Trophoblast cell (in vitro differentiated cells and primary cell): ENCODE measurements at regions not wholly inside any gene's neighbourhood (a gene's known extent, or its start where the extent isn't known, plus 50 kb on each side); places are given as distances from the start of the nearest gene placed in this dataset.
A peak's percentile ranks its signal among the peaks of the same experiment; 100 is the strongest.

ENCODE experiments used
- DNase-seq, 2 donors: peaks; one replicate each; pipeline ENCODE4 v3.0.0-alpha.2; 2016
- H2AFZ ChIP-seq: 2 replicates; pipeline ENCODE4 v1.6.1; 2013; ENCODE audit warnings: low read length, moderate library complexity, mild to moderate bottlenecking; ENCODE audit not compliant: insufficient read depth, poor library complexity
- H2AK5ac ChIP-seq: 2 replicates; pipeline ENCODE4 v1.6.1; 2013; ENCODE audit warnings: mild to moderate bottlenecking, low read length
- H2BK120ac ChIP-seq: 2 replicates; pipeline ENCODE4 v1.6.1; 2013; ENCODE audit warnings: low read length, mild to moderate bottlenecking, moderate library complexity; ENCODE audit not compliant: insufficient read depth, poor library complexity
- H2BK12ac ChIP-seq: 2 replicates; pipeline ENCODE4 v1.6.1; 2013; ENCODE audit warnings: mild to moderate bottlenecking, low read length, moderate library complexity
- H2BK5ac ChIP-seq: 2 replicates; pipeline ENCODE4 v1.6.1; 2013; ENCODE audit warnings: low read length, low read depth, moderate library complexity, mild to moderate bottlenecking; ENCODE audit not compliant: poor library complexity
- H3K14ac ChIP-seq: 2 replicates; pipeline ENCODE4 v1.6.1; 2013; ENCODE audit warnings: mild to moderate bottlenecking, low read length
- H3K18ac ChIP-seq: 2 replicates; pipeline ENCODE4 v1.6.1; 2013; ENCODE audit warnings: mild to moderate bottlenecking, low read length
- H3K23ac ChIP-seq: 2 replicates; pipeline ENCODE4 v1.6.1; 2013; ENCODE audit warnings: low read length
- H3K27ac ChIP-seq: 2 replicates; pipeline ENCODE4 v1.5.1; 2013; ENCODE audit warnings: low read depth, mild to moderate bottlenecking, inconsistent platforms, low read length, moderate library complexity
- H3K27me3 ChIP-seq: 2 replicates; pipeline ENCODE4 v1.6.1; 2013; ENCODE audit warnings: inconsistent platforms, mild to moderate bottlenecking, low read length, moderate library complexity; ENCODE audit not compliant: insufficient read depth
- H3K36me3 ChIP-seq, 2 experiments: 1 replicate in 1 of 2; 2 replicates in 1 of 2; pipeline ENCODE4 v1.6.1; 2013; ENCODE audit warnings: low read length in 2 of 2, mild to moderate bottlenecking in 2 of 2, moderate library complexity in 1 of 2; ENCODE audit not compliant: insufficient read depth in 2 of 2, control insufficient read depth in 1 of 2
- H3K4ac ChIP-seq: 2 replicates; pipeline ENCODE4 v1.6.1; 2013; ENCODE audit warnings: low read depth, mild to moderate bottlenecking, low read length, moderate library complexity
- H3K4me1 ChIP-seq, 2 experiments: 1 replicate in 1 of 2; 2 replicates in 1 of 2; pipeline ENCODE4 v1.6.1; 2013; ENCODE audit warnings: low read length in 2 of 2, mild to moderate bottlenecking in 2 of 2, moderate library complexity in 1 of 2; ENCODE audit not compliant: insufficient read depth in 2 of 2, control insufficient read depth in 1 of 2
- H3K4me2 ChIP-seq: 2 replicates; pipeline ENCODE4 v1.6.1; 2013; ENCODE audit warnings: inconsistent platforms, mild to moderate bottlenecking, low read length, moderate library complexity
- H3K4me3 ChIP-seq: 2 replicates; pipeline ENCODE4 v1.5.1; 2013; ENCODE audit warnings: mild to moderate bottlenecking, low read depth, low read length, inconsistent platforms
- H3K79me1 ChIP-seq: one replicate; pipeline ENCODE4 v1.6.1; 2013; ENCODE audit warnings: low read length
- H3K79me2 ChIP-seq: 2 replicates; pipeline ENCODE4 v1.6.1; 2013; ENCODE audit warnings: low read length, mild to moderate bottlenecking; ENCODE audit not compliant: control insufficient read depth, insufficient read depth, poor library complexity
- H3K9ac ChIP-seq: 2 replicates; pipeline ENCODE4 v1.6.1; 2013; ENCODE audit warnings: mild to moderate bottlenecking, low read length
- H3K9me3 ChIP-seq: 2 replicates; pipeline ENCODE4 v1.6.1; 2013; ENCODE audit warnings: low read depth, mild to moderate bottlenecking, control low read depth, inconsistent platforms, low read length; ENCODE audit not compliant: insufficient read depth
- H4K12ac ChIP-seq: 2 replicates; pipeline ENCODE4 v1.6.1; 2013; ENCODE audit warnings: low read depth, mild to moderate bottlenecking, low read length, moderate library complexity
- H4K8ac ChIP-seq: 2 replicates; pipeline ENCODE4 v1.6.1; 2013; ENCODE audit warnings: low read depth, mild to moderate bottlenecking, low read length, moderate library complexity
- H4K91ac ChIP-seq: one replicate; pipeline ENCODE4 v1.6.1; 2013; ENCODE audit warnings: low read depth, mild to moderate bottlenecking, low read length, moderate library complexity
- WGBS: extraction: QIAGEN DNeasy Blood & Tissue Kit; methylation state at CpG from one replicate; pipeline ENCODE4 v1.1.7; 2013; ENCODE audit warnings: missing lambda C conversion rate; ENCODE audit not compliant: insufficient read length, insufficient coverage; ENCODE audit errors: extremely low coverage; 5-methylcytosine and 5-hydroxymethylcytosine counted together

DNA sequence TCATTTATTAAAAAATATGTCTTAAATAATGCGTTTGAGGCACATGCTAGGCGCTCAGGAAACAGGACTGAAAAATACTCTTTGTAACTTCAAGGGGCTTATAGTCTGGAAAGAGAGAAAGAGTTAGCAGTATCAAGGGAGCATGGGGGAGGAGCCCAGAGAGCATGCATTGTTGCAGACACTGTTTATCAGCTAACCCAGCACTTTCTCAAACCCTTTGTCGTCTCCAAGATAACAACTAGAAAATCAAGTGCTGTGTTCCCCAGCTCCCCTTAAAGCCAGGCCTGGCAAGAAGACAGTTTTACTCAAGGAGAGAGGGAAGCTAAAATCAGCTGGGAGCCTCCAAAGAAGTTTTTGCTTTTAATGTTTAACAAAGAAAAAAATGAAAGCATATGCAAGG lies 98.4 kb downstream of the PERP start:
- no peak overlapping the region for H2AFZ ChIP-seq
- no peak overlapping the region for H3K14ac ChIP-seq
- no peak overlapping the region for H3K27ac ChIP-seq
- H3K4ac ChIP-seq = no peak overlapping the region
- no peaks in the 10 kb centered on the region for H3K79me1 ChIP-seq
- no peak overlapping the region for H3K18ac ChIP-seq
- no peak overlapping the region for H3K4me3 ChIP-seq
- H3K79me2 ChIP-seq = no peaks in the 10 kb centered on the region
- no peak overlapping the region for H2BK12ac ChIP-seq
- H2BK120ac ChIP-seq = no peak overlapping the region
- H2BK5ac ChIP-seq = no peak overlapping the region
- no peak overlapping the region for H4K91ac ChIP-seq
- no peak overlapping the region for H3K23ac ChIP-seq
- no peaks in the 10 kb centered on the region for H3K36me3 ChIP-seq
- WGBS = no CpG with 5 or more reads among the region's 3 CpGs
- no peak for DNase-seq
- H3K9me3 ChIP-seq = no peaks in the 10 kb centered on the region
- no peak overlapping the region for H2AK5ac ChIP-seq
- no peak overlapping the region for H3K9ac ChIP-seq
- no peak overlapping the region for H4K12ac ChIP-seq
- no peaks in the 10 kb centered on the region for H3K4me1 ChIP-seq
- H3K4me2 ChIP-seq = no peak overlapping the region
- no peaks in the 10 kb centered on the region for H3K27me3 ChIP-seq
- no peak overlapping the region for H4K8ac ChIP-seq

DNA sequence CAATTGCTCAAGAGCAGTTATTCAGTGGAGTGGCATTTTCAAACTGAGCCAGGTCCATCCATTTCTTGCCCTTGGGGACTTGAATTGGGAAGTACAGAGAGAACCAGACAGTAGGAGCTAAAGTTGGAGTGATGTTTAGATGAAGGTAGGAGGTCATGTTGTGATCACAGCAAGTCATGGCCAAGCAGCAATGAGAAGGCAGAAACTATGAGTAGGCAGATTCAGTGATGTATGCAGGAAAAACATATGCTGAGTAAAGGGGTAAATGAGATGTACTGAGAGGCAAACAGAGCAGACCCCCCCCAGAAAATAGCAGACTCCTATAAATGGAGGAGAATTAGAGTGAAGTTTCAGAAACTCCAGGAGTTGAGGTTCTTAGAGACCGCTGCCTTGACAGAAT lies 95.8 kb downstream of the PERP start:
- Histone ChIP-seq H2BK120ac (no peak overlapping the region), H3K23ac (no peak overlapping the region), H2AFZ (no peak overlapping the region), H3K4me2 (no peak overlapping the region), H3K14ac (no peak overlapping the region), H3K79me1 (no peaks in the 10 kb centered on the region), H3K36me3 (no peaks in the 10 kb centered on the region), H3K18ac (no peak overlapping the region), H3K27ac (no peak overlapping the region), H2BK12ac (no peak overlapping the region), H3K9me3 (no peaks in the 10 kb centered on the region), H3K4me1 (no peaks in the 10 kb centered on the region), H4K12ac (no peak overlapping the region), H4K91ac (no peak overlapping the region), H3K79me2 (no peaks in the 10 kb centered on the region), H3K4me3 (no peak overlapping the region), H2BK5ac (no peak overlapping the region), H3K27me3 (no peaks in the 10 kb centered on the region), H3K4ac (no peak overlapping the region), H4K8ac (no peak overlapping the region), H2AK5ac (no peak overlapping the region), H3K9ac (peak overlapping the region; percentile 13)
- DNase-seq = peak in 1 of 2 donors; percentile 41
- WGBS = no CpG with 5 or more reads among the region's 1 CpG

DNA sequence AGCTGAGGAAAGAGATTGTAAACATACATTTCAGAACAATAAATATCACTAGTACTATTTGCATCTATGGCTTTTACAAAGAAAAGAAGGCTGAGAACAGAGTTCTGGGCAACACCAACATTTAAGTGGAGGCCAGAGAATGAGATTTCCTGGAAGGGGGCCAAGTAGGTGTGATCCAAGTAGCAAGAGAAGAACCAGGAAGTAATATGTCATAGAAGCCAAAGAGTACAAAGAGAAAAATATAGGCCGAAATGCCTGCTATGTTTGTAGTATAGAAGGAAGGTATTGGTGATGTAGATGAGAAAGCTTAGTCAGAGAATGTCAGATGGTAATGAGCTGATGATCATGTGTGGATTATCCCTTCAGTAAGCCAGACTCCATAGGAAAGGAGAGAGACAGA lies 94.5 kb downstream of the PERP start:
- no peaks in the 10 kb centered on the region for H3K9me3 ChIP-seq
- no peaks in the 10 kb centered on the region for H3K4me1 ChIP-seq
- H3K4me3 ChIP-seq = no peak overlapping the region
- H4K91ac ChIP-seq = no peak overlapping the region
- H4K8ac ChIP-seq = no peak overlapping the region
- H3K14ac ChIP-seq = no peak overlapping the region
- WGBS = no CpG with 5 or more reads among the region's 1 CpG
- no peak overlapping the region for H2BK120ac ChIP-seq
- H3K27me3 ChIP-seq = no peaks in the 10 kb centered on the region
- H2AK5ac ChIP-seq = no peak overlapping the region
- no peaks in the 10 kb centered on the region for H3K79me2 ChIP-seq
- H3K79me1 ChIP-seq = no peaks in the 10 kb centered on the region
- no peak overlapping the region for H3K18ac ChIP-seq
- H3K9ac ChIP-seq = no peak overlapping the region
- no peak overlapping the region for H2BK12ac ChIP-seq
- no peak overlapping the region for H2BK5ac ChIP-seq
- H4K12ac ChIP-seq = no peak overlapping the region
- no peak for DNase-seq
- no peak overlapping the region for H3K23ac ChIP-seq
- H3K4me2 ChIP-seq = no peak overlapping the region
- no peak overlapping the region for H2AFZ ChIP-seq
- H3K36me3 ChIP-seq = no peaks in the 10 kb centered on the region
- no peak overlapping the region for H3K27ac ChIP-seq
- H3K4ac ChIP-seq = no peak overlapping the region

DNA sequence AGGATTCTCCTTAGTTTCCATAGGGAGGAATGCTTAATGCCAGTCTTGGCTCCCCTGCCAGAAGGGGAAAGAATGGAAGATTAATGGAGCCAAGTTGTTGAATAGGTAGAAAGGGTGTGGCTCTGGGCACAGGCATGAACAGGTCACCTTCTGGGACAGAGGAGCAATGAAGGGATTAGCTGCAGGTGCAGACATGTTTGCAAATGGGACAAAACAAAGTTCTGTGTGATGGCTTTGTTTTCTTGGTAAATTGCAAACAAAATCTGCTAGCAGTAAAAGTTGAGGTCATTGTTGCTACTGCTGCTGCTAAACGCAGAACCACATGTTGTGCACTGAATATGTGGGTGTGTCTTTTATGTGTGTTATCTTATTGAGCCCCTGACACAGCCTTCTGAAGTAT lies 93.3 kb downstream of the PERP start:
- Histone ChIP-seq H3K4me1 (no peaks in the 10 kb centered on the region), H3K27me3 (no peaks in the 10 kb centered on the region), H4K8ac (no peak overlapping the region), H2BK120ac (no peak overlapping the region), H3K36me3 (no peaks in the 10 kb centered on the region), H3K79me1 (no peaks in the 10 kb centered on the region), H3K9ac (no peak overlapping the region), H2BK5ac (no peak overlapping the region), H3K4me3 (no peak overlapping the region), H3K79me2 (no peaks in the 10 kb centered on the region), H2AFZ (no peak overlapping the region), H4K91ac (no peak overlapping the region), H3K27ac (no peak overlapping the region), H3K4ac (no peak overlapping the region), H3K9me3 (no peaks in the 10 kb centered on the region), H3K4me2 (no peak overlapping the region), H3K14ac (no peak overlapping the region), H2BK12ac (no peak overlapping the region), H3K18ac (no peak overlapping the region), H3K23ac (no peak overlapping the region), H4K12ac (no peak overlapping the region), H2AK5ac (no peak overlapping the region)
- DNase-seq = no peak
- no CpG with 5 or more reads among the region's 1 CpG for WGBS
